GM12878 (cell line): ENCODE measurements at regions not wholly inside any gene's neighbourhood (a gene's known extent, or its start where the extent isn't known, plus 50 kb on each side); places are given as distances from the start of the nearest gene placed in this dataset.

Experiments used
- ATAC-seq: fragments of 200-7000 bp; cut with Tn5 transposase; 3 replicates; pipeline ENCODE4 v1.9.1; 2020; ENCODE audit warnings: mild to moderate bottlenecking, moderate library complexity
- BruUV-seq: library from RNA; stranded (reverse); fragments of 400-500 nt; replicated peaks from 2 replicates; lab custom pipeline; 2021; lab: Mats Ljungman, UMichigan
- CTCF ChIA-PET: fragments of 300-600 bp; sonication (Branson Sonifier 250); formaldehyde crosslinking; extraction: SDS; loops from one replicate; lab custom pipeline; 2021; ENCODE audit warnings: inconsistent platforms; lab: Yijun Ruan, JAX
- POLR2A ChIA-PET: fragments of 350-600 bp; formaldehyde crosslinking; extraction: SDS; loops from one replicate; lab custom pipeline; 2021; ENCODE audit warnings: inconsistent platforms; lab: Charles Lee
- RAD21 ChIA-PET: fragments of 300-600 bp; sonication (Branson Sonifier 250); formaldehyde crosslinking; loops from one replicate; lab custom pipeline; 2023; ENCODE audit warnings: antibody characterized with exemption; ENCODE audit not compliant: unreplicated experiment; lab: Charles Lee
- SMC1A ChIA-PET: fragments of 300-600 bp; sonication (Branson Sonifier 250); formaldehyde crosslinking; loops from one replicate; lab custom pipeline; 2023; ENCODE audit not compliant: unreplicated experiment, uncharacterized antibody; lab: Charles Lee
- DNase-seq: peaks from one replicate; pipeline ENCODE4 v3.0.0-alpha.2; 2011; ENCODE audit warnings: low read depth, low spot score
- FAIRE-seq: peaks from 3 replicates; lab custom pipeline; 2011; peaks lifted over from hg19 to GRCh38; lab: Jason Lieb, UNC
- H2AFZ ChIP-seq: 2 replicates; pipeline ENCODE4 v1.6.0; 2011; ENCODE audit warnings: low read depth, low read length, control low read depth; ENCODE audit not compliant: control insufficient read depth
- H3K27ac ChIP-seq: 2 replicates; pipeline ENCODE4 v1.5.1; 2011; ENCODE audit warnings: control low read depth; ENCODE audit not compliant: control insufficient read depth, insufficient read depth
- H3K27me3 ChIP-seq, 2 experiments: replicated peaks in 1 of 2; 2 replicates each; pipeline versions ENCODE4 v1.6.0 to v1.6.1; 2011; ENCODE audit warnings: low read length in 1 of 2; ENCODE audit not compliant: control insufficient read depth in 2 of 2, insufficient read depth in 2 of 2
- H3K36me3 ChIP-seq, 2 experiments: 2 replicates each; pipeline ENCODE4 v1.5.1; 2011; ENCODE audit warnings: low read length in 1 of 2; ENCODE audit not compliant: control insufficient read depth in 2 of 2, insufficient read depth in 2 of 2
- H3K4me1 ChIP-seq: 2 replicates; pipeline ENCODE4 v1.6.1; 2011; ENCODE audit warnings: mild to moderate bottlenecking, low read length, moderate library complexity, mixed read lengths; ENCODE audit not compliant: control insufficient read depth, insufficient read depth
- H3K4me2 ChIP-seq: 2 replicates; pipeline ENCODE4 v1.6.0; 2011; ENCODE audit warnings: control low read depth; ENCODE audit not compliant: control insufficient read depth, insufficient read depth
- H3K4me3 ChIP-seq: fragments of 200-600 bp; sonication (generic); 2 replicates; pipeline ENCODE4 v1.5.1; 2016
- H3K79me2 ChIP-seq: 2 replicates; pipeline ENCODE4 v1.6.0; 2011; ENCODE audit warnings: low read length; ENCODE audit not compliant: control insufficient read depth, insufficient read depth
- H3K9ac ChIP-seq: 2 replicates; pipeline ENCODE4 v1.8.0; 2011; ENCODE audit warnings: low read length, control low read depth, mixed read lengths; ENCODE audit not compliant: control insufficient read depth, insufficient read depth
- H3K9me3 ChIP-seq: replicated peaks from 3 replicates; pipeline ENCODE4 v1.5.1; 2011; ENCODE audit warnings: mild to moderate bottlenecking, low read length; ENCODE audit not compliant: control insufficient read depth, insufficient read depth
- H4K20me1 ChIP-seq: 2 replicates; pipeline ENCODE4 v1.6.0; 2011; ENCODE audit not compliant: control insufficient read depth, insufficient read depth
- MEF2B ChIP-seq: fragments of 450-650 bp; IDR thresholded peaks from 2 replicates; pipeline ENCODE4 v1.6.1; 2018; ENCODE audit warnings: mild to moderate bottlenecking, moderate library complexity; ENCODE audit not compliant: partially characterized antibody, poor library complexity, severe bottlenecking
- MTA2 ChIP-seq: fragments of 450-650 bp; IDR thresholded peaks from 2 replicates; pipeline ENCODE4 v1.6.1; 2016; ENCODE audit warnings: low read depth, mild to moderate bottlenecking, moderate library complexity
- NFYB ChIP-seq: IDR thresholded peaks from 2 replicates; pipeline ENCODE4 v1.6.1; 2011; ENCODE audit warnings: low read depth, mild to moderate bottlenecking, low read length, improper control_type of control experiment, moderate library complexity; ENCODE audit not compliant: insufficient read depth
- SUPT20H ChIP-seq: IDR thresholded peaks from 2 replicates; pipeline ENCODE4 v1.6.1; 2011; ENCODE audit warnings: low read depth, mild to moderate bottlenecking, low read length, moderate library complexity, borderline replicate concordance; ENCODE audit not compliant: control insufficient read depth
- WGBS: methylation state at CpG from one replicate; pipeline ENCODE4 v1.1.6; 2016; ENCODE audit warnings: low lambda C conversion rate; ENCODE audit not compliant: insufficient replicate concordance, insufficient coverage; ENCODE audit errors: missing lambda C conversion rate; 5-methylcytosine and 5-hydroxymethylcytosine counted together
- in situ Hi-C: fragments of 300-500 bp; cut with MboI; formaldehyde crosslinking; loops from 9 replicates; pipeline ENCODE4 v1.14.3; 2018; ENCODE audit warnings: mixed read lengths
- intact Hi-C: fragments of 100-400 bp; cut with micrococcal nuclease; formaldehyde crosslinking; loops from one replicate; pipeline ENCODE4 v1.14.2; 2022; ENCODE audit not compliant: unreplicated experiment
- TF ChIP-seq, protein P1 (sequence below): fragments of 450-650 bp; IDR thresholded peaks from 2 replicates; pipeline ENCODE4 v1.6.1; 2016; ENCODE audit warnings: mild to moderate bottlenecking
- TF ChIP-seq, protein P2 (sequence below): fragments of 450-650 bp; conservative IDR thresholded peaks from 2 replicates; pipeline ENCODE4 v1.6.1; 2017; ENCODE audit warnings: mild to moderate bottlenecking, moderate library complexity
- TF ChIP-seq, protein P3 (sequence below): fragments of 450-650 bp; IDR thresholded peaks from 2 replicates; pipeline ENCODE4 v1.6.1; 2016; ENCODE audit warnings: mild to moderate bottlenecking, moderate library complexity, borderline replicate concordance
- TF ChIP-seq, protein P4 (sequence below): IDR thresholded peaks from 2 replicates; pipeline ENCODE4 v1.6.1; 2012; ENCODE audit warnings: mild to moderate bottlenecking, low read depth, low read length

DNA sequence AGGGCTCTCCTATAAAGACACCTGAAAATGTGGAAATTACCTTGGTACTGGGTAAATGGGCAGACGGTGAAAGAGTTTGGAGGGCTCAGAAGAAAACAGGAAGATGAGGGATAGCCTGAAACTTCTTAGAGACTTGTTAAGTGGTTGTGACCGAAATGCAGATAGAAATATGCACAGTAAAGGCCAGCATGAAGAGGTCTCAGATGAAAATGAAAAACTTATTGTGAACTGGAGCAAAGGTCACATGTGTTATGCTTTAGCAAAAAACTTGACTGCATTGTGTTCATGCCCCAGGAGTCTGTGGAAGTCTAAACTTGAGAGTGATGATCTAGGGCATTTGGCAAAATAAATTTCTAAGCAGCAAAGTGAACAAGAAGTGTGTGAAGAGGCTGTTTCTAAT lies 137.1 kb downstream of the CBLN2 start (continued):
- TF ChIP-seq, protein P1, sequence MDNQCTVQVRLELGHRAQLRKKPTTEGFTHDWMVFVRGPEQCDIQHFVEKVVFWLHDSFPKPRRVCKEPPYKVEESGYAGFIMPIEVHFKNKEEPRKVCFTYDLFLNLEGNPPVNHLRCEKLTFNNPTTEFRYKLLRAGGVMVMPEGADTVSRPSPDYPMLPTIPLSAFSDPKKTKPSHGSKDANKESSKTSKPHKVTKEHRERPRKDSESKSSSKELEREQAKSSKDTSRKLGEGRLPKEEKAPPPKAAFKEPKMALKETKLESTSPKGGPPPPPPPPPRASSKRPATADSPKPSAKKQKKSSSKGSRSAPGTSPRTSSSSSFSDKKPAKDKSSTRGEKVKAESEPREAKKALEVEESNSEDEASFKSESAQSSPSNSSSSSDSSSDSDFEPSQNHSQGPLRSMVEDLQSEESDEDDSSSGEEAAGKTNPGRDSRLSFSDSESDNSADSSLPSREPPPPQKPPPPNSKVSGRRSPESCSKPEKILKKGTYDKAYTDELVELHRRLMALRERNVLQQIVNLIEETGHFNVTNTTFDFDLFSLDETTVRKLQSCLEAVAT: no peak
- TF ChIP-seq, protein P2, sequence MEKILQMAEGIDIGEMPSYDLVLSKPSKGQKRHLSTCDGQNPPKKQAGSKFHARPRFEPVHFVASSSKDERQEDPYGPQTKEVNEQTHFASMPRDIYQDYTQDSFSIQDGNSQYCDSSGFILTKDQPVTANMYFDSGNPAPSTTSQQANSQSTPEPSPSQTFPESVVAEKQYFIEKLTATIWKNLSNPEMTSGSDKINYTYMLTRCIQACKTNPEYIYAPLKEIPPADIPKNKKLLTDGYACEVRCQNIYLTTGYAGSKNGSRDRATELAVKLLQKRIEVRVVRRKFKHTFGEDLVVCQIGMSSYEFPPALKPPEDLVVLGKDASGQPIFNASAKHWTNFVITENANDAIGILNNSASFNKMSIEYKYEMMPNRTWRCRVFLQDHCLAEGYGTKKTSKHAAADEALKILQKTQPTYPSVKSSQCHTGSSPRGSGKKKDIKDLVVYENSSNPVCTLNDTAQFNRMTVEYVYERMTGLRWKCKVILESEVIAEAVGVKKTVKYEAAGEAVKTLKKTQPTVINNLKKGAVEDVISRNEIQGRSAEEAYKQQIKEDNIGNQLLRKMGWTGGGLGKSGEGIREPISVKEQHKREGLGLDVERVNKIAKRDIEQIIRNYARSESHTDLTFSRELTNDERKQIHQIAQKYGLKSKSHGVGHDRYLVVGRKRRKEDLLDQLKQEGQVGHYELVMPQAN: no peak
- TF ChIP-seq SUPT20H (no peak), MTA2 (no peak)
- TF ChIP-seq, all 136 proteins: peak for 0

DNA sequence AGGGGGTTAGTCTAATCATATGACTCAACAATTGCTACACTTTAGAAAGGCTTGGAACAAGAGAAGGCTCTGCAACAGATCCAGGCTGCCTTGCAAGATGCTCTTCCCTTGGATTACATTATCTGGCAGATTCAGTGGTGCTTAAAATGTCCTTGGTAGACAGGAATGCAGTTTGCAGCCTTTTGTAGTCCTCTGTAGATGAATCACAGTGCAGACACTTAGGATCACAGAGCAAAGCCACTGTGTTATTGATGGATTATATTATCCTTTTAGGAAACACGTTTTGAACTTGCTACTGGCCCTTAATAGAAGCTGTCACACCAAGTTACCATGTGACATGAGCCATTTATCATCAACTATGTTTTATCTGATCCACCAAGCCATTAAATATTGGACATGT lies 152.2 kb downstream of the CBLN2 start:
- RAD21 ChIA-PET: no interaction called here

More for the DNA sequence above, 152.2 kb downstream of the CBLN2 start:
- no peak overlapping the region for H2AFZ ChIP-seq
- no peak overlapping the region for H3K27ac ChIP-seq
- intact Hi-C loops: no loop called here
- no peak for DNase-seq
- H3K4me2 ChIP-seq: no peak overlapping the region
- CTCF ChIA-PET: no interaction called here
- no peaks in the 10 kb centered on the region for H3K4me1 ChIP-seq
- no peak for ATAC-seq
- no peaks in the 10 kb centered on the region for H3K9me3 ChIP-seq
- no peaks in the 10 kb centered on the region for H3K36me3 ChIP-seq
- no peaks in the 10 kb centered on the region for H3K27me3 ChIP-seq
- WGBS: 0% methylated on average over 1 of the region's 1 CpG
- no peak overlapping the region for H3K4me3 ChIP-seq
- no peak overlapping the region for H3K9ac ChIP-seq
- H3K79me2 ChIP-seq: no peaks in the 10 kb centered on the region
- no peaks in the 10 kb centered on the region for H4K20me1 ChIP-seq
- TF ChIP-seq NFYB: 0 out of 2 replicates have a peak, but pooled peaks have one; percentile 11
- TF ChIP-seq MEF2B: no peak
- TF ChIP-seq, protein P3, sequence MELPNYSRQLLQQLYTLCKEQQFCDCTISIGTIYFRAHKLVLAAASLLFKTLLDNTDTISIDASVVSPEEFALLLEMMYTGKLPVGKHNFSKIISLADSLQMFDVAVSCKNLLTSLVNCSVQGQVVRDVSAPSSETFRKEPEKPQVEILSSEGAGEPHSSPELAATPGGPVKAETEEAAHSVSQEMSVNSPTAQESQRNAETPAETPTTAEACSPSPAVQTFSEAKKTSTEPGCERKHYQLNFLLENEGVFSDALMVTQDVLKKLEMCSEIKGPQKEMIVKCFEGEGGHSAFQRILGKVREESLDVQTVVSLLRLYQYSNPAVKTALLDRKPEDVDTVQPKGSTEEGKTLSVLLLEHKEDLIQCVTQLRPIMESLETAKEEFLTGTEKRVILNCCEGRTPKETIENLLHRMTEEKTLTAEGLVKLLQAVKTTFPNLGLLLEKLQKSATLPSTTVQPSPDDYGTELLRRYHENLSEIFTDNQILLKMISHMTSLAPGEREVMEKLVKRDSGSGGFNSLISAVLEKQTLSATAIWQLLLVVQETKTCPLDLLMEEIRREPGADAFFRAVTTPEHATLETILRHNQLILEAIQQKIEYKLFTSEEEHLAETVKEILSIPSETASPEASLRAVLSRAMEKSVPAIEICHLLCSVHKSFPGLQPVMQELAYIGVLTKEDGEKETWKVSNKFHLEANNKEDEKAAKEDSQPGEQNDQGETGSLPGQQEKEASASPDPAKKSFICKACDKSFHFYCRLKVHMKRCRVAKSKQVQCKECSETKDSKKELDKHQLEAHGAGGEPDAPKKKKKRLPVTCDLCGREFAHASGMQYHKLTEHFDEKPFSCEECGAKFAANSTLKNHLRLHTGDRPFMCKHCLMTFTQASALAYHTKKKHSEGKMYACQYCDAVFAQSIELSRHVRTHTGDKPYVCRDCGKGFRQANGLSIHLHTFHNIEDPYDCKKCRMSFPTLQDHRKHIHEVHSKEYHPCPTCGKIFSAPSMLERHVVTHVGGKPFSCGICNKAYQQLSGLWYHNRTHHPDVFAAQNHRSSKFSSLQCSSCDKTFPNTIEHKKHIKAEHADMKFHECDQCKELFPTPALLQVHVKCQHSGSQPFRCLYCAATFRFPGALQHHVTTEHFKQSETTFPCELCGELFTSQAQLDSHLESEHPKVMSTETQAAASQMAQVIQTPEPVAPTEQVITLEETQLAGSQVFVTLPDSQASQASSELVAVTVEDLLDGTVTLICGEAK: no peak
- TF ChIP-seq, protein P4, sequence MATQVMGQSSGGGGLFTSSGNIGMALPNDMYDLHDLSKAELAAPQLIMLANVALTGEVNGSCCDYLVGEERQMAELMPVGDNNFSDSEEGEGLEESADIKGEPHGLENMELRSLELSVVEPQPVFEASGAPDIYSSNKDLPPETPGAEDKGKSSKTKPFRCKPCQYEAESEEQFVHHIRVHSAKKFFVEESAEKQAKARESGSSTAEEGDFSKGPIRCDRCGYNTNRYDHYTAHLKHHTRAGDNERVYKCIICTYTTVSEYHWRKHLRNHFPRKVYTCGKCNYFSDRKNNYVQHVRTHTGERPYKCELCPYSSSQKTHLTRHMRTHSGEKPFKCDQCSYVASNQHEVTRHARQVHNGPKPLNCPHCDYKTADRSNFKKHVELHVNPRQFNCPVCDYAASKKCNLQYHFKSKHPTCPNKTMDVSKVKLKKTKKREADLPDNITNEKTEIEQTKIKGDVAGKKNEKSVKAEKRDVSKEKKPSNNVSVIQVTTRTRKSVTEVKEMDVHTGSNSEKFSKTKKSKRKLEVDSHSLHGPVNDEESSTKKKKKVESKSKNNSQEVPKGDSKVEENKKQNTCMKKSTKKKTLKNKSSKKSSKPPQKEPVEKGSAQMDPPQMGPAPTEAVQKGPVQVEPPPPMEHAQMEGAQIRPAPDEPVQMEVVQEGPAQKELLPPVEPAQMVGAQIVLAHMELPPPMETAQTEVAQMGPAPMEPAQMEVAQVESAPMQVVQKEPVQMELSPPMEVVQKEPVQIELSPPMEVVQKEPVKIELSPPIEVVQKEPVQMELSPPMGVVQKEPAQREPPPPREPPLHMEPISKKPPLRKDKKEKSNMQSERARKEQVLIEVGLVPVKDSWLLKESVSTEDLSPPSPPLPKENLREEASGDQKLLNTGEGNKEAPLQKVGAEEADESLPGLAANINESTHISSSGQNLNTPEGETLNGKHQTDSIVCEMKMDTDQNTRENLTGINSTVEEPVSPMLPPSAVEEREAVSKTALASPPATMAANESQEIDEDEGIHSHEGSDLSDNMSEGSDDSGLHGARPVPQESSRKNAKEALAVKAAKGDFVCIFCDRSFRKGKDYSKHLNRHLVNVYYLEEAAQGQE: no peak
- TF ChIP-seq, all 136 proteins: peak for 1
- no peak for FAIRE-seq
- no TSS peak for BruUV-seq
- ChIA-PET SMC1A (interaction anchor here (0.8 to 1.0 kb wide), 2 partner anchors 9 to 10 kb away, joined by 3 read pairs; no protein-coding TSS in a partner anchor), POLR2A (no interaction called here)
- in situ Hi-C loops: no loop called here
